ENCODE measurements at regions not wholly inside any gene's neighbourhood (a gene's known extent, or its start where the extent isn't known, plus 50 kb on each side); places are given as distances from the start of the nearest gene placed in this dataset.

DNA sequence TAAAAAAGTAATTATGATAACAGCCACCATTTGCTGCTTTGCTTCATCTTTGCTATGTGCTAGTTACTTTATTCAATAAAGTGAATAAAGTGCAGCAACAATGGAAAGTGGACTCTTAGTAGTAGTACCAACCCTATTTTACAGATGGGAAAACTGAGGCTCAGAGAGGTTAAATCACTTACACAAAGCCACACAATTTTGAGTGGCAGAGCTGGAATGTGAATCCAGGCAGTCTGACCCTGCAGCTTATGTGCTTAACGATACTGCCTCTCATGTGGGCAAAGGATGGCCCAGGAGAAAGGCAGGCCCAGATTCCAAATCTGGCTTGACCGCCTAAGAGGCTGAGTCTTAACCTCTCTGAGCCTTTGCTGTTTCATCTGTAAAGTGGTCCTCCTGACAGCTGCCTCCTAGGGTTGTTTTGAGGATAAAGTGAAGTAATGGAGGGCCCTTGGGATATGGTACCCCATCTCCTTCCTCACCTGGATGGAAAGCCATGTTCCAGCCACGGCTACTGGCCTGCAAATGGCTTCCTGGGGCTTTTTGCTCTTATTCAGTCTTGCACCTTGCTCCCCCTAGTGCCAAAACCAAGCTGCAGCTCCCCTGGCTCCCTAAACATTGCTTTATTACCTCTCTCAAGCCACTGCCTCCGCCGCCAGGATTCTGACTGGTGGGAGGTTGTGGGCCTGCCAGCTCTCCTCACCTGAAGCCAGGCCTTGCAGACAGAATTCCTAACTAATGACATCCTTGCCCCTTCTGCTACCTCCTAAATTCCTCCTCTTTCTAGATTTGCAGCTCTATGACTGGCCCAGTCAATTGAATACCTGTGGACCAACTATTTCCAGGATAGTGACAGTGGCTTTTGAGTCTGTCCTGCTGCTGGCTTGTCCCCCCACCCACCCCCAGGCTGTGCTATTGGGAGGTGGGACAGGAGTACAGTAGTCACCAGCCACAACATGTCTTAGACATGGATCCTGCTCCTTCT, 283.3 kb upstream of the PWP1 start:
- no peak overlapping the region for H3K4me3 ChIP-seq (ENCODE audit: control insufficient read depth, low read depth, low read length)
- DNase-seq (ENCODE audit: low read depth), result no peak
- TF ChIP-seq, protein P1, sequence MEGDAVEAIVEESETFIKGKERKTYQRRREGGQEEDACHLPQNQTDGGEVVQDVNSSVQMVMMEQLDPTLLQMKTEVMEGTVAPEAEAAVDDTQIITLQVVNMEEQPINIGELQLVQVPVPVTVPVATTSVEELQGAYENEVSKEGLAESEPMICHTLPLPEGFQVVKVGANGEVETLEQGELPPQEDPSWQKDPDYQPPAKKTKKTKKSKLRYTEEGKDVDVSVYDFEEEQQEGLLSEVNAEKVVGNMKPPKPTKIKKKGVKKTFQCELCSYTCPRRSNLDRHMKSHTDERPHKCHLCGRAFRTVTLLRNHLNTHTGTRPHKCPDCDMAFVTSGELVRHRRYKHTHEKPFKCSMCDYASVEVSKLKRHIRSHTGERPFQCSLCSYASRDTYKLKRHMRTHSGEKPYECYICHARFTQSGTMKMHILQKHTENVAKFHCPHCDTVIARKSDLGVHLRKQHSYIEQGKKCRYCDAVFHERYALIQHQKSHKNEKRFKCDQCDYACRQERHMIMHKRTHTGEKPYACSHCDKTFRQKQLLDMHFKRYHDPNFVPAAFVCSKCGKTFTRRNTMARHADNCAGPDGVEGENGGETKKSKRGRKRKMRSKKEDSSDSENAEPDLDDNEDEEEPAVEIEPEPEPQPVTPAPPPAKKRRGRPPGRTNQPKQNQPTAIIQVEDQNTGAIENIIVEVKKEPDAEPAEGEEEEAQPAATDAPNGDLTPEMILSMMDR (IDR thresholded peaks at IDR 0.05; ENCODE audit: control insufficient read depth, insufficient read depth, low read depth, low read length, missing control alignments), result peak; percentile 82

DNA sequence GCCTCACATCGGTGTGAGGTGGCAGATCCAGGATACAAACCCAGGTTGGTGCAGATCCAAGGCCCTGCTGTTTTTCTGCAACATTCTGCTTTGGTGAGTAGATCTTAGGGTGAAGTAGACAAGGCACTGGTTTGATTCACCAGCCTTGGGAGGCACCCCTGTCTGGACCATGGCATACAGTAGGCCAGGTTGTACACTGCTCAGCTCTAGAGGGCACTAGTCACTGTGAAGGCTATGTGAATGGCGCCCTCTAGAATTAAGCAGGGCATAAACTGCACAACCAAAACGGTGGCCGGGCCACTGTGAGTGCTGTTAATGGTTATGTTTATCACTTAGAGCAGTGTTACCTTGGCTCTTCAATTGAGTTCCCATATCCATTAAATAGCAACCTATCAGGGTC, 280.6 kb upstream of the PWP1 start:
- TF ChIP-seq, protein P1 (IDR thresholded peaks at IDR 0.05; ENCODE audit: control insufficient read depth, insufficient read depth, low read depth, low read length, missing control alignments), result peak; percentile 66
- no peak overlapping the region for H3K4me3 ChIP-seq (ENCODE audit: control insufficient read depth, low read depth, low read length)
- no peak for DNase-seq (ENCODE audit: low read depth)

DNA sequence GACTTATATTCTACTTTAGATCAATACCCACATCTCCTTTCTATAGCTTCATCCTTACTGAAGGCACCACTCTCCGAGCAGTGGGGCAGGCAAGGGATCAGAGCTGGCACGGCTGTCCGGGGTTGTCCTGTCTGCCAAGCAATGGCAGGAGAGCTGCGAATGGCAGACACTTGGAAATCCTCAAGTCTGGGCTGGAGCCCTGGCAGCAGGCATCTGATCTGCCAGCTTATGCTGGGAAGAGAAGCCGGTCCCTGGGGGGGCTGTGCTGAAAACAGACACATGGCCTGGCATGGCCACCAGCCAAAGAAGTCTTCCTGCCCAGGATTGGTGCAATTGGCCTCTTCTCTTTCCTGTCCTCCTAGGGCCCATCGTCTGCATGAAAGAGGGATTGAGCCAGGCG, 280.2 kb upstream of the PWP1 start:
- DNase-seq (ENCODE audit: low read depth), result no peak
- TF ChIP-seq, protein P1 (IDR thresholded peaks at IDR 0.05; ENCODE audit: control insufficient read depth, insufficient read depth, low read depth, low read length, missing control alignments), result no peak

DNA sequence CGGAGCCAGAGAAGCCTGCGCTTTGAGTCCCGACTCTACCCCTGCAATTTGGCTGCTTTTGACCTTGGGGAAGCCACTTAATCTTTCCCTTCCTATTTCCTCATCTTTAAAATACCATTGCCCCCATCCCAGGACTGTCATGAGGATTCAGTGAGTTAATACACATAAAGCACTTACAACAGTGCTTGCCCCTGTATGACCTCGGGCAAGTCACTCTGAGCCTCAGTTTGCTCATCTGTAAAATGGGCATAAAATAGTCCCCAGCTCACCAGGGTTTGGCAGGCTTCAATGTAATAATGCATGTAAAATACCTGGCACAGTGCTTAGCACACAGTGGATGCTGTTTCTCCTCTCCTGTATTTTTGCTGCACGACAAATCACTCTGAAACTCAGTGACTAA, 278.7 kb upstream of the PWP1 start:
- TF ChIP-seq, protein P1 (IDR thresholded peaks at IDR 0.05; ENCODE audit: control insufficient read depth, insufficient read depth, low read depth, low read length, missing control alignments), result no peak
- DNase-seq (ENCODE audit: low read depth), result no peak
- H3K4me3 ChIP-seq (ENCODE audit: control insufficient read depth, low read depth, low read length), result no peak overlapping the region

More for the DNA sequence above, 280.2 kb upstream of the PWP1 start:
- no peak overlapping the region for H3K4me3 ChIP-seq (ENCODE audit: control insufficient read depth, low read depth, low read length)

DNA sequence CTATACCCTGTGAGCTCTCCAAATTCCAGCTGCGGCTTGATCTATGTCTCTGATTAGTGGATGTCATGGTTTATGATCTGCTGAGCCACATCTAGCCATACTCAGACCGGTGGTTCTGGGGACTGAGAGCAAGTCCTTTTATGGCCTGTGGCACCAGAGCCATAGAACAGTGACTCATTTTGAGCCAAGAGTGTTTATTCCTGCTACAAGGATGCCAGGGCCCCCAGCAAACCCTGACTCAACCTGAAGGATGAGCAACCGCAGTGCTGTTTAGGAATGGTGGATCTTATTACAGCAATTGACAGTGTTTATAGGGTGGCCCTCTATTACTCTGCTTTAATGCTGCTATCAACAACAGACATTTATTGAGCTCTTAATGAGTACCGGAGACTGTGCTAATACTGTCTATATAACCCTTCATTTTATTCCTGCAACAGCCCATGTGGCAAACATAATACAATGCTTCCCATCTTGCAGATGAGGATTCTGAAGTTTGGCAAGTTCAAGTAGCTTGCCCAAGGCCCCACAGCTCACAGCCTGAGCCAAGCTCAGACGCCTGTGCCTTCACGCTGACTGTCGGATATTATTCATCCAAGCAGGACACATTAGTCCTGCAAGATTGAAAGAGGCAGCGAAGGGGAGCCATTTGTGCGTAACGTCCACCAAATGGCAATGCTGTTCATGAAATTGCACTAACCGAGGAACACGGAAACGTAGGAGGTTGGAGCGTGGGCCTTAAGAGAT, 273.6 kb upstream of the PWP1 start:
- peak; percentile 44 for DNase-seq (ENCODE audit: low read depth)
- H3K4me3 ChIP-seq (ENCODE audit: control insufficient read depth, low read depth, low read length), result no peak overlapping the region
- TF ChIP-seq, protein P1 (IDR thresholded peaks at IDR 0.05; ENCODE audit: control insufficient read depth, insufficient read depth, low read depth, low read length, missing control alignments), result no peak

DNA sequence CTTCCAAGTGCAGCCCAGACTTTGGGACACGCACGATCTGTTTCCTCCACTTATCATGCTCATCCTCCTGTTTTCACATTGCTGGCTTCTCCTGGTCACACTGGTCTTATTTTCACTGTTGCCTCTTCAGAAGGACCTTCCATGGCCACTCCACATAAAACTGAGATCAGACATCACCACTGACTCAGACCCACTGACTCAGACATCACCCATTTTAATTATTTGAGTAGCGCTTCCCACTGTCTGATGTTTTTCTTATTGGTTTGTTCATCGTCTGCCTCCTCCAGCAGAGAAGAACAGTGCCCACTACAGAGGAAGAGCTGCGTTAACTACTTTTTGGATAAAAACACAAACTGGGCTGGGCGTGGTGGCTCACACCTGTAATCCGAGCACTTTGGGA, 270.5 kb upstream of the PWP1 start:
- TF ChIP-seq, protein P1 (IDR thresholded peaks at IDR 0.05; ENCODE audit: control insufficient read depth, insufficient read depth, low read depth, low read length, missing control alignments), result no peak
- peak; percentile 37 for DNase-seq (ENCODE audit: low read depth)

More for the DNA sequence above, 270.5 kb upstream of the PWP1 start:
- no peak overlapping the region for H3K4me3 ChIP-seq (ENCODE audit: control insufficient read depth, low read depth, low read length)

Data from AG09309 (cell line).